HuH-7 (cell line): ENCODE measurements at regions not wholly inside any gene's neighbourhood (a gene's known extent, or its start where the extent isn't known, plus 50 kb on each side); places are given as distances from the start of the nearest gene placed in this dataset.

ENCODE experiments used
- DNase-seq: peaks from one replicate; pipeline ENCODE4 v3.0.0; 2011; ENCODE audit warnings: low spot score

- DNase-seq: no peak
These were observed 542.4 kb upstream of the FAM241A start for GRCh38 chr4:111602848-111603247.

- no peak for DNase-seq
These were observed 540.1 kb upstream of the FAM241A start for GRCh38 chr4:111605111-111605510.

GRCh38 chr4:111610681-111611080 is 534.6 kb upstream of the FAM241A start:
- DNase-seq: no peak

GRCh38 chr4:111618908-111619307 is 526.3 kb upstream of the FAM241A start:
- DNase-seq: no peak

GRCh38 chr4:111628437-111628836 is 516.8 kb upstream of the FAM241A start:
- no peak for DNase-seq

- no peak for DNase-seq
These were observed 514.5 kb upstream of the FAM241A start for GRCh38 chr4:111630705-111631104.

- no peak for DNase-seq
These were observed 513.8 kb upstream of the FAM241A start for GRCh38 chr4:111631215-111631999.

- no peak for DNase-seq
These were observed 512.6 kb upstream of the FAM241A start for GRCh38 chr4:111632641-111633151.

- no peak for DNase-seq
These were observed 511.5 kb upstream of the FAM241A start for GRCh38 chr4:111633663-111634266.

- no peak for DNase-seq
These were observed 509.6 kb upstream of the FAM241A start for GRCh38 chr4:111635646-111636045.

GRCh38 chr4:111636961-111637585 is 508.2 kb upstream of the FAM241A start:
- DNase-seq: no peak

GRCh38 chr4:111639120-111639690 is 506.0 kb upstream of the FAM241A start:
- DNase-seq: no peak

GRCh38 chr4:111639876-111640275 is 505.4 kb upstream of the FAM241A start:
- DNase-seq: no peak

- DNase-seq: peak; percentile 38
These were observed 503.3 kb upstream of the FAM241A start for GRCh38 chr4:111641813-111642579.

- DNase-seq: no peak
These were observed 497.2 kb upstream of the FAM241A start for GRCh38 chr4:111648056-111648455.

- DNase-seq: no peak
These were observed 495.9 kb upstream of the FAM241A start for GRCh38 chr4:111649308-111649707.

GRCh38 chr4:111650146-111650545 is 495.1 kb upstream of the FAM241A start:
- DNase-seq: no peak

GRCh38 chr4:111650674-111651086 is 494.6 kb upstream of the FAM241A start:
- DNase-seq: no peak

- no peak for DNase-seq
These were observed 493.0 kb upstream of the FAM241A start for GRCh38 chr4:111652236-111652635.

- no peak for DNase-seq
These were observed 492.3 kb upstream of the FAM241A start for GRCh38 chr4:111652986-111653385.

GRCh38 chr4:111662496-111662895 is 482.8 kb upstream of the FAM241A start:
- DNase-seq: no peak
